Right lobe of liver (tissue), 6 donors: ENCODE measurements at regions not wholly inside any gene's neighbourhood (a gene's known extent, or its start where the extent isn't known, plus 50 kb on each side); places are given as distances from the start of the nearest gene placed in this dataset.

Source experiments
- ATAC-seq, 4 donors: fragments of 200-7000 bp; cut with Tn5 transposase; one replicate each; pipeline ENCODE4 v1.9.1; 2020; ENCODE audit warnings: mild to moderate bottlenecking in 4 of 4, moderate library complexity in 4 of 4
- DNase-seq, 3 donors: peaks; one replicate each; pipeline ENCODE4 v3.0.0-alpha.2; 2020
- H3K27ac ChIP-seq, 3 donors: fragments of 200-600 bp; one replicate each; pipeline ENCODE4 v1.8.0; 2022
- H3K27me3 ChIP-seq, 2 donors: fragments of 200-600 bp; one replicate each; pipeline ENCODE4 v1.8.0; 2022
- H3K36me3 ChIP-seq, 4 donors: fragments of 200-600 bp; sonication (generic) in 1 of 4; one replicate each; pipeline versions ENCODE4 v1.5.1 to v1.8.0; 2017 to 2022; ENCODE audit warnings: control low read depth in 1 of 4
- H3K4me1 ChIP-seq, 4 donors: fragments of 200-600 bp; sonication (generic) in 1 of 4; one replicate each; pipeline versions ENCODE4 v1.5.1 to v1.8.0; 2017 to 2022; ENCODE audit warnings: control low read depth in 1 of 4
- H3K4me3 ChIP-seq, 3 donors: fragments of 200-600 bp; one replicate each; pipeline ENCODE4 v1.8.0; 2022
- H3K9me3 ChIP-seq, 4 donors: fragments of 200-600 bp; sonication (generic) in 1 of 4; one replicate each; pipeline versions ENCODE4 v1.5.1 to v1.8.0; 2017 to 2022; ENCODE audit warnings: control low read depth in 1 of 4
- POLR2A ChIP-seq: fragments of 450-650 bp; IDR thresholded peaks from one replicate; pipeline ENCODE4 v1.6.1; 2017; ENCODE audit warnings: antibody characterized with exemption, mild to moderate bottlenecking
- WGBS: methylation state at CpG from one replicate; pipeline ENCODE4 v1.1.6; 2018; ENCODE audit warnings: low coverage, low lambda C conversion rate; ENCODE audit not compliant: insufficient coverage; ENCODE audit errors: missing lambda C conversion rate; 5-methylcytosine and 5-hydroxymethylcytosine counted together
- intact Hi-C, 2 donors: fragments of 100-400 bp; cut with DNase I; formaldehyde crosslinking; loops; one replicate each; pipeline versions ENCODE4 v1.11.2 to v1.14.1; 2022
- TF ChIP-seq, protein P1 (sequence below), 4 donors: fragments of 200-600 bp in 3 of 4; fragments of 450-650 bp in 1 of 4; IDR thresholded peaks; one replicate each; pipeline versions ENCODE4 v1.5.1 to v1.8.0; 2016 to 2022; ENCODE audit warnings: antibody characterized with exemption in 4 of 4, mild to moderate bottlenecking in 2 of 4
- donor health status: DM: no; HTN: yes; CAD: no.
- donor health status: DM: no; HTN: no; CAD: no.
- donor health status: DM: no; HTN: no; CAD: no.
- donor health status: DM: no; HTN: yes; CAD: no.
- donor health status: DM: no; HTN: yes; CAD: no.

DNA sequence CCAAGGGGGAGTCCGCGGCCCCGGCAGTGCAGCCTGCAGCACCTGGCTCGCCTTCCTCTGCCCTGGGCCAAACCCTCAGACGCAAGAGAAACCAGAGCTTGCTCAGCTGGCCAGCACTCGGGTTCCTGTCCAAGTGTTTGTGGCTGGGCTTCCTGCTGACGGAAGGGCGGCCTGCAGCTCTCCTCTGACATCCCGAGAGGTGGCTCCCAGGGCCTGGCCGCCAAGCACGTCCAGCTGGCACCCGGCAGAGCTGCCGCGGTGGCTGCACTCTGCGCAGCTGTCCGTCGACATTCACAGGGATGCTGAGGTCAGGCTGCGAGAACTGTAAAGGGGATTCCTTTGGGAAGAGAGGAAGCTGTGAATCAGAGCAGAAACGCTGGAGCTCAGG, 85.6 kb downstream of the CPN2 start:
- H3K4me3 ChIP-seq, result no peak overlapping the region
- no peak for TF ChIP-seq POLR2A
- TF ChIP-seq, protein P1, sequence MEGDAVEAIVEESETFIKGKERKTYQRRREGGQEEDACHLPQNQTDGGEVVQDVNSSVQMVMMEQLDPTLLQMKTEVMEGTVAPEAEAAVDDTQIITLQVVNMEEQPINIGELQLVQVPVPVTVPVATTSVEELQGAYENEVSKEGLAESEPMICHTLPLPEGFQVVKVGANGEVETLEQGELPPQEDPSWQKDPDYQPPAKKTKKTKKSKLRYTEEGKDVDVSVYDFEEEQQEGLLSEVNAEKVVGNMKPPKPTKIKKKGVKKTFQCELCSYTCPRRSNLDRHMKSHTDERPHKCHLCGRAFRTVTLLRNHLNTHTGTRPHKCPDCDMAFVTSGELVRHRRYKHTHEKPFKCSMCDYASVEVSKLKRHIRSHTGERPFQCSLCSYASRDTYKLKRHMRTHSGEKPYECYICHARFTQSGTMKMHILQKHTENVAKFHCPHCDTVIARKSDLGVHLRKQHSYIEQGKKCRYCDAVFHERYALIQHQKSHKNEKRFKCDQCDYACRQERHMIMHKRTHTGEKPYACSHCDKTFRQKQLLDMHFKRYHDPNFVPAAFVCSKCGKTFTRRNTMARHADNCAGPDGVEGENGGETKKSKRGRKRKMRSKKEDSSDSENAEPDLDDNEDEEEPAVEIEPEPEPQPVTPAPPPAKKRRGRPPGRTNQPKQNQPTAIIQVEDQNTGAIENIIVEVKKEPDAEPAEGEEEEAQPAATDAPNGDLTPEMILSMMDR (IDR thresholded peaks at IDR 0.05), result no peak
- 8% methylated on average over 12 of the region's 19 CpGs for WGBS
- H3K4me1 ChIP-seq, result peaks cover 0 to 48% (median 20%) of the 10 kb centered on the region in 4 donors
- DNase-seq, result peak; percentile 92 to 93 (median 93)
- intact Hi-C loops, result loop anchor here in 1 of 2 donors (10.0 kb wide), 1 partner anchor 111 kb away; no protein-coding TSS in a partner anchor
- no peaks in the 10 kb centered on the region for H3K27me3 ChIP-seq
- no peaks in the 10 kb centered on the region for H3K36me3 ChIP-seq
- peak; percentile 67 to 77 (median 72) for ATAC-seq
- H3K27ac ChIP-seq, result peak overlapping the region; percentile 24 to 75 (median 63)
- no peaks in the 10 kb centered on the region for H3K9me3 ChIP-seq

DNA sequence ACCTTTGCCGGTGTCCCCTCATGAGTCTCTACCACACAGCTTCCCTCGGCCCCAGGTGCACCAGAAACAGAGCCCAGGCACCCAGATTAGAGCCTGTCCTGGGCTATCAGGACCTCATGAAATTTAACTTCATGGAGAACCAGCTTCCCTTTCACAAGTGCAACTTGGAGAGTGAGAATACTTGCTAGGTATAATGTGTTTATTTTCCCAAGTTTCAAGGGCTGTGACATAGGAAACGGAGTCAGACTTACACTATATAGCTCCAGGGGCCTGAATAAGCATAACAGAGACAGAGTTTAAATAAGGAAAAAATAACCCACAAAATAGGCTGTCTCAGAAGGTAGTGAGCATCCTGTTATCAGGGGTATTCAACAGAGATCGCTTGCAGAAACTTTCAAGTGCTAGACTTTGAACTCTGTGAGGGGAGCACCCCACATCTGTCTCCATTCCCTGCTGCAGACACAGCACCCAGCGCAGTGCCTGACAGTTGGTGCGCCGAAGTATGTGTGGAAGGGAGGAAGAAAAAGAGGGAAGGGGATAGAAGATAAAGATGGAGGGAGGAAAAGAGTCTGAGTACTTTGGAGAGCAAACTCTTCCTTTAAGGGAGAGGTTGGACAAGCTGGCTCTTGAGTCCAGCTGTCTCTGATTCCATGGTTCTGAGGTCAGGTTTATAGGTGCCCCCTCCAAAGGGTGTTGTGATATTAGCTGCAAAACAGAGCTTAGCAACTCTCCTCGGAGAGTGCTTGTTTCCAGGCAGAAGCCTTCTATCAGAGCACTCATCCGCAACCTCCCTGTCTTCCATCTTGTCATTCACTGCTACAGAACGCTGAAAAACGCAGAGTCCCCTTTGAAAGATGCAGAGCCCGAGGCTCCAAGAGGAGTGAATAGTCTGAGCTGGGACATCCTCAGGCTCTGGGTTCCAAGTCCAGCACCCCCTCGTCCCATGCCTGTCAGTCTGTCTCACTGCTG, 84.8 kb downstream of the CPN2 start:
- TF ChIP-seq, protein P1 (IDR thresholded peaks at IDR 0.05), result no peak
- TF ChIP-seq POLR2A, result no peak
- H3K27ac ChIP-seq, result peak overlapping the region; percentile 24 to 75 (median 63)
- 65% methylated on average over 6 of the region's 13 CpGs for WGBS
- no peak overlapping the region for H3K4me3 ChIP-seq
- intact Hi-C loops, result loop anchor here in 1 of 2 donors (10.0 kb wide), 1 partner anchor 111 kb away; no protein-coding TSS in a partner anchor
- no peaks in the 10 kb centered on the region for H3K27me3 ChIP-seq
- peaks cover 0 to 48% (median 21%) of the 10 kb centered on the region in 4 donors for H3K4me1 ChIP-seq
- no peaks in the 10 kb centered on the region for H3K36me3 ChIP-seq
- no peak for DNase-seq
- ATAC-seq, result no peak
- no peaks in the 10 kb centered on the region for H3K9me3 ChIP-seq

DNA sequence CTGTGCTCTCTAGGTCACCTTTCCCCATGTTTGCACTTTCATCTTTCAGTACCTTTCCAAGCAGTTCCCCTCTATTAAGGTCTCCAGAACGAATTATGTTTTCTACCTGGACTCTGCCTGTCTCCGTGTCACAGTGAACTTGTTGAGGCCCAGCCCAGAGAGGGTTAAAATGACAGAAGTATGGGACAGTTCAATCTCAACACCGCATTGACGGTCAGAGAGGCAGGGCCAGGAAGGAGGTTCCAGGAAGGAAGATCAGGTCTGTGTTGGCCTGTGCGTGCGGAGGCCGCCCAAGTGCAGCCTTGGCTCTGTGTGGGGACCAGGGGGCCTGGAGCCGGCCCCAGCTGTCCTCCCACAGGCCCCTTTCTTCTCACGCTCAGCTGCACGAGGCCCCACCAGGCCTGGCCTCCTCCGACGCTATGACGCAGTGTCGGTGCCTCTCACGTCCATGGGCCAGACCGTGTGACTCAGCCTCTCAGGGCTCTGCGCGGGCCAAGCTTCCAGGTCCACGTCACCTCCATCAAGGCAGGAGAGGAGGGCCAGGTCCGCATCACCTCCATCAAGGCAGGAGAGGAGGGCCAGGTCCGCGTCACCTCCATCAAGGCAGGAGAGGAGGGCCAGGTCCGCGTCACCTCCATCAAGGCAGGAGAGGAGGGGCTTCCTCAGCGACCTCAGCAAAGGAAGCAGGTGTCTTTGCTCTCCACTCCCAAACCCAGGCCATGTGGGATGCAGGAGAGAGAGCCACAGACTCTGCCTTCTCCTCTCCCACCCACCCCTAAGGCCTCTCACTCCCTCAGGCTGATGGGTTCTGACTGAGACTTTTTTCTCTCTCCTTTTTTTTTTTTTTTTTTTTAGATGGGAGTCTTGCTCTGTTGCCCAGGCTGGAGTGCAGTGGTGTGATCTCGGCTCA, 83.1 kb downstream of the CPN2 start:
- H3K36me3 ChIP-seq, result no peaks in the 10 kb centered on the region
- peaks cover 0 to 47% (median 29%) of the 10 kb centered on the region in 4 donors for H3K4me1 ChIP-seq
- H3K4me3 ChIP-seq, result no peak overlapping the region
- intact Hi-C loops, result loop anchor here in 1 of 2 donors (10.0 kb wide), 1 partner anchor 113 kb away; no protein-coding TSS in a partner anchor
- H3K9me3 ChIP-seq, result no peaks in the 10 kb centered on the region
- TF ChIP-seq, protein P1 (IDR thresholded peaks at IDR 0.05), result no peak
- no peak for TF ChIP-seq POLR2A
- 51% methylated on average over 4 of the region's 26 CpGs for whole genome bisulfite sequencing
- peak in 1 of 3 donors; percentile 40 for DNase-seq
- no peaks in the 10 kb centered on the region for H3K27me3 ChIP-seq
- ATAC-seq, result no peak
- no peak overlapping the region for H3K27ac ChIP-seq
